DND-41 (cell line): ENCODE measurements at regions not wholly inside any gene's neighbourhood (a gene's known extent, or its start where the extent isn't known, plus 50 kb on each side); places are given as distances from the start of the nearest gene placed in this dataset.

Experiments
- CTCF ChIP-seq: IDR thresholded peaks from 2 replicates; pipeline ENCODE4 v1.5.1; 2012; ENCODE audit warnings: borderline replicate concordance, low read length, moderate library complexity, mild to moderate bottlenecking; ENCODE audit not compliant: poor library complexity, severe bottlenecking; ENCODE audit errors: extremely low read depth
- EZH2 ChIP-seq: IDR thresholded peaks from 3 replicates; pipeline ENCODE4 v1.6.1; 2012; ENCODE audit warnings: borderline replicate concordance, low read depth, mild to moderate bottlenecking, moderate library complexity, low read length, inconsistent platforms; ENCODE audit not compliant: severe bottlenecking

- TF ChIP-seq CTCF (no peak), EZH2 (no peak)
Observed at GRCh38 chr1:229949500-229949899, 117.5 kb upstream of the GALNT2 start.
